ENCODE measurements at regions not wholly inside any gene's neighbourhood (a gene's known extent, or its start where the extent isn't known, plus 50 kb on each side); places are given as distances from the start of the nearest gene placed in this dataset.

DNA sequence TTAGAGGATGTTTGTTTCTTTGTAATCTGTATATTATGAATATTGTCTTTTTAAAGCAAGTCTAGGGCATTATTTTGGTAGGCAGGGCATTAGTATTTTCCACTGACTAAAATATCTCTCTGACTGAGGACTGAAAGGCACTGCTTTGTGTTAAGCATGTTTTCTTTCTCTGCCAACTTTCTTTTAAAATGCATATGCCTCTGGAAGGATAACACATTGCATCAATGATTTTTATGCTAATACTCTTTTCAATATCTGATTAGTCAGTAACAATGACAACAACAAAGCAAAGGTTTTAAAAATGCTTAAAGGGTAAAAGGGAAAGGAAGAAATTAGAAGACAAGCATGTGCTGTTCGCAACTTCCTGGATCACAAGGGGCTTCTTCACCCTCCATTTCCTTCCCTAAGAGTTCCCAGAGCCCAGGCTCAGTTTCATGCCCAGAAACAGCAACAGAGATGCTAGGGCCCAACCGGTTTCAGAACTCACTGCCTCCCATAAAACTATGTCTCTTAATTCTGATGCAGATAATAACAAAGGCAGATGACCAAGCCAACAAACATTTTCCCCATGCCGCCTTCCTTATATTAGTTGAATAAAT lies 786.8 kb upstream of the ACVR2A start:
- TF ChIP-seq, protein P1, sequence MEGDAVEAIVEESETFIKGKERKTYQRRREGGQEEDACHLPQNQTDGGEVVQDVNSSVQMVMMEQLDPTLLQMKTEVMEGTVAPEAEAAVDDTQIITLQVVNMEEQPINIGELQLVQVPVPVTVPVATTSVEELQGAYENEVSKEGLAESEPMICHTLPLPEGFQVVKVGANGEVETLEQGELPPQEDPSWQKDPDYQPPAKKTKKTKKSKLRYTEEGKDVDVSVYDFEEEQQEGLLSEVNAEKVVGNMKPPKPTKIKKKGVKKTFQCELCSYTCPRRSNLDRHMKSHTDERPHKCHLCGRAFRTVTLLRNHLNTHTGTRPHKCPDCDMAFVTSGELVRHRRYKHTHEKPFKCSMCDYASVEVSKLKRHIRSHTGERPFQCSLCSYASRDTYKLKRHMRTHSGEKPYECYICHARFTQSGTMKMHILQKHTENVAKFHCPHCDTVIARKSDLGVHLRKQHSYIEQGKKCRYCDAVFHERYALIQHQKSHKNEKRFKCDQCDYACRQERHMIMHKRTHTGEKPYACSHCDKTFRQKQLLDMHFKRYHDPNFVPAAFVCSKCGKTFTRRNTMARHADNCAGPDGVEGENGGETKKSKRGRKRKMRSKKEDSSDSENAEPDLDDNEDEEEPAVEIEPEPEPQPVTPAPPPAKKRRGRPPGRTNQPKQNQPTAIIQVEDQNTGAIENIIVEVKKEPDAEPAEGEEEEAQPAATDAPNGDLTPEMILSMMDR (IDR thresholded peaks at IDR 0.05), result no peak
- no peak for TF ChIP-seq POLR2A (IDR thresholded peaks at IDR 0.05)

All from testis (tissue), 2 donors.